ENCODE measurements at regions not wholly inside any gene's neighbourhood (a gene's known extent, or its start where the extent isn't known, plus 50 kb on each side); places are given as distances from the start of the nearest gene placed in this dataset.
A peak's percentile ranks its signal among the peaks of the same experiment; 100 is the strongest.

GRCh38 chr5:54671111-54671531 is 153.6 kb downstream of the SNX18 start:
- DNase-seq, result no peak

- no peak for DNase-seq
Observed at GRCh38 chr5:54670281-54670680, 152.7 kb downstream of the SNX18 start.

GRCh38 chr5:54669845-54670244 is 152.3 kb downstream of the SNX18 start:
- no peak for DNase-seq

GRCh38 chr5:54669285-54669684 is 151.7 kb downstream of the SNX18 start:
- DNase-seq, result no peak

GRCh38 chr5:54668096-54668495 is 150.5 kb downstream of the SNX18 start:
- DNase-seq, result no peak

- no peak for DNase-seq
Observed at GRCh38 chr5:54667136-54667535, 149.6 kb downstream of the SNX18 start.

- DNase-seq, result no peak
Observed at GRCh38 chr5:54663866-54664265, 146.3 kb downstream of the SNX18 start.

GRCh38 chr5:54661111-54661510 is 143.6 kb downstream of the SNX18 start:
- no peak for DNase-seq

GRCh38 chr5:54659700-54660131 is 142.2 kb downstream of the SNX18 start:
- DNase-seq, result no peak

- no peak for DNase-seq
Observed at GRCh38 chr5:54658010-54658409, 140.5 kb downstream of the SNX18 start.

- no peak for DNase-seq
Observed at GRCh38 chr5:54656261-54656728, 138.7 kb downstream of the SNX18 start.

GRCh38 chr5:54655761-54656160 is 138.2 kb downstream of the SNX18 start:
- DNase-seq, result no peak

GRCh38 chr5:54655266-54655665 is 137.7 kb downstream of the SNX18 start:
- DNase-seq, result no peak

- no peak for DNase-seq
Observed at GRCh38 chr5:54653956-54654614, 136.5 kb downstream of the SNX18 start.

- DNase-seq, result peak; percentile 68
Observed at GRCh38 chr5:54651482-54652076, 134.0 kb downstream of the SNX18 start.

- DNase-seq, result no peak
Observed at GRCh38 chr5:54649041-54649504, 131.5 kb downstream of the SNX18 start.

GRCh38 chr5:54646356-54647101 is 129.0 kb downstream of the SNX18 start:
- peak; percentile 49 for DNase-seq

GRCh38 chr5:54645882-54646355 is 128.4 kb downstream of the SNX18 start:
- no peak for DNase-seq

GRCh38 chr5:54644226-54644625 is 126.7 kb downstream of the SNX18 start:
- DNase-seq, result no peak

GRCh38 chr5:54643685-54644106 is 126.1 kb downstream of the SNX18 start:
- DNase-seq, result no peak

GRCh38 chr5:54639621-54640020 is 122.1 kb downstream of the SNX18 start:
- no peak for DNase-seq

GRCh38 chr5:54638106-54638505 is 120.5 kb downstream of the SNX18 start:
- no peak for DNase-seq

- no peak for DNase-seq
Observed at GRCh38 chr5:54637654-54638053, 120.1 kb downstream of the SNX18 start.

- no peak for DNase-seq
Observed at GRCh38 chr5:54634089-54634488, 116.5 kb downstream of the SNX18 start.
